Hematopoietic multipotent progenitor cell treated with erythropoietin and hydrocortisone succinate and interleukin-3 and kit ligand, for 8 days (in vitro differentiated cells): ENCODE measurements at regions not wholly inside any gene's neighbourhood (a gene's known extent, or its start where the extent isn't known, plus 50 kb on each side); places are given as distances from the start of the nearest gene placed in this dataset.
"Not testable (repeated sequence)": the region's sequence is repeated elsewhere in the genome, so short reads cannot be mapped to it uniquely, and the experiment has no call there.

Source experiments
- DNase-seq: peaks from one replicate; pipeline ENCODE4 v3.0.0-alpha.2; 2015

DNA sequence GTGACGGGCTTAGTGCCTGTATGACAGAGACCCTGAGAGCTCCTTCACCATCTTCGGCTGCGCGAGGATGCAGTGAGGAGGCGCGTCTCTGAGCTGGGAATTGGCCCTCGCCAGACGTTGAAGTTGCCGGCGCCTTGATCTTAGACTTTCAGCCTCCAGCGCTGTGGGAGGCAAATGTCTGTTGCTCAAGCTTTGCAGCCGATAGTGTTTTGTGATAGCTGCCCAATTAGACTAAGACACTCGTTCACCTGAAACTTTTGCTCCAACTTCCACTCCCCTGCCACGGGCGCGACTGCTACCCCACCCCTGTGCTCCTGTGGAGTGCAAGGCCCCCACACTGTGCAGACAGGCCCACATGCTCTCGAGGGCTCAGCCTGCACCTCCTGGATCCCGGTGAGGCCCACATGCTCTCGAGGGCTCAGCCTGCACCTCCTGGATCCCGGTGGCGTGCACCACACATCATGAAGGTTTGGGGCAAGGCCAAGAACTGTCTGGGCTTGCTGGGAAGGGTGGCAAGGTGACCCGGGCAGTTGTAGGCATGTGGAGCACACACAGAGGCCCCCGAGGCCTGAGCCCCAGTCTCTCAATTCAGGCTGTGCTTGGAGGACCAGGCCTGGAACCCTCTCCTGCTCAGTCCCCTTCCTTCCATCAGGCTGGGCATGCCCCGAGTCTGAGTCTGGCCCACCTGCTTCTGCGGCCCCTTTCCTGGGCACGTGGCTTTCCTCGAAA, 324.6 kb downstream of the TMEM121 start:
- no peak for DNase-seq

DNA sequence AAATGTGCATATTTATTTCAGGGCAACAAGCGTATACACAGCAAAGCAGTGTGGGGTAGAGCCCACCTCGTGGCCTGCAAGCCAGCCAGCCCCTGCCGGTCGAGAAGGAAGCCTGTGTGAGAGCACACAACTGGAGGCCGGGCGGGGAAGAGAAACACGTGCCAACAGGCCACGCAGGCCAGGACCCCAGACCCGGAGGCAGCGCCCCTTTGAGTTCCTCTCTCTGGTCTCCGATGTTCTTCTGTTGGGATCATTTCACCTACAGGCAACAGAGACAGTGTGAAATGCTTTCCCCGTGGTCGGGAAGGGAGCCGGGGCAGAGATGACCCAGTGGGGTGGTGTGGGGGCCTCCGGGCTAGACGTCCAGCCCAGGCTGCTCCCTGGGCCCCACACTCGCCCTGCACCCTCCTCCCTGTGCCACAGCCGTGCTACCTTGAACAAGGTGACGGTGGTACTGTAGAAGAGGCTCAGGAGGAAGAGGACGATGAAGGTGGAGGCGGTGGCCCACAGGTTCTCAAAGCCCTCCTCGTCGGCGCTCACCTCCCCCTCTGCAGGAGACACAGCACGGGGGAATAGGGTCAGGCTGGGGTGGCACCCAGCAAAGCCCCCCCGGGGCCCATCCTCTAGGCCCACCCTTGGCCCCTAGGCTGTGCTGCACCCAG, 325.5 kb downstream of the TMEM121 start:
- DNase-seq, result no peak

DNA sequence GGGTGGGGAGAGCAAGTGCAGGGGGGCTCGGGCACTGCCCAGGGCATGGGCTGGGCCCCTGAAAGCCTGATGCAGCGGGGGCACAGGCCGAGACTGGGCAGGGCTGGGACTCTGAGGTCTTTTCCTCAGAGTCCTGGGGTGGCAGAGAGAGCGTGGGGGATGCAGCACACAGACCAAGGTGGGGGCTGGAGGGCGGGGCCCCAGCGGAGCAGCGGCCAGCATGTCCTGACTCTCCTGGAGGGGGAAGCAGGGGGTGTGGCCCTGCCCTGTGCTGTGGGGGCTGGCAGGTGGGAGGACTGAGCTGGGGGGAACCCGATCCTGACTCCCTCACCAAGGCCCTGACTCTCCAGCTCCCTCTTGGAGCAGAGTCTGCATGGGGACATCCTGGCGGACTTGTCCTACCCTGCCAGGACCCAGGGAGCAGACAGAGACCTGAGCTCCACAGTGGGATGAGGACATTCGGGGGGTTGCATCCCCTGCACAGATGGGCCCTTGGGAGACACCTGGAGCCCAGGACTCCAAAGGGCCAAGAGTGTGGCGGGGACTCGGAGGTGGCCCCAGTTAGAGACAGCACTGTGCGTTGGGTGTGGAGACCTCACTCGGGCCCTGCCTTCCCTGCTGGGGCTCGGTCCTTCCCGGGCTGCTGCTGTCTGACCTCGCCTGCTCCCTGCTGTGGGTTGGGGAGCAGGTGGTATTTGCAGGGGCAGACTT, 326.1 kb downstream of the TMEM121 start:
- DNase-seq, result no peak

DNA sequence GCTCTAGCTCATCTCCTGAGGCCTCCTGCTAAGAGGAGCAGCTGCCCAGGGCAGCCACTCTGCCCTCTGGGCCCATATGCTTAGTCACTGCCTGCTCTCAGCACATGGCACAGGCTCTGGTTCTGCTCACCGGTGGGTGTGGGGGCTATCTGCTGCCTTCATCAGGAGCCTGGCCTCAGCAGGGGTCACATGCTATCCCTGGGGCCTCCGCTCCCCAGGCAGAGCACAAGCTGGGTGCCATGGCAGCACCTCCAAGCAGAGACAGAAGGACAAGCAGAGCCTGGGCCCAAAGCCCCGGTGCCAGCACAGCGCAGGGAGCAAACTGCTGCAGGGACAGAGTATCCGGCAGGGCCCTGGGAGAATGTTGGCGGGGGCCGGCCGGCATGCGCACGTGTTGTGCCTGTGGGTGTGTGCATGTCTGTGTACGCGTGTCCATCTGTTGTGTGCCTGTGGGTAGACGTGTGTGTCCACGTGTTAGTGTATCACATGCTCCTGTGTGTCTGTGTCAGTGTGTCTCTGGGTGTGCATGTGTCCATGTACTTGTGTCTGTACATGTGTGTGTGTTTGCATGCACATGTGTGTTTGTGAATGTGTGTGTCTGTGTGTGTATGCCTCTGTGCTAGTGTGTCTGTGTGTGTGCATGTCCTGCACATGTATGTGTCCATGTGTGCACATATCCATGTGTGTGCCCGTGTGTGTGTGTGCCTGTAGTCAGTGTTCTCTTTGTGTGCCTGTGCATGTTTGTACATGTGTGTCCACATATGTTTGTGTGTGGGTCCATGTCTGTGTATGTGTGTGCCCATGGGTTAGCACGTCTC, 326.9 kb downstream of the TMEM121 start:
- peak; percentile 69 for DNase-seq

DNA sequence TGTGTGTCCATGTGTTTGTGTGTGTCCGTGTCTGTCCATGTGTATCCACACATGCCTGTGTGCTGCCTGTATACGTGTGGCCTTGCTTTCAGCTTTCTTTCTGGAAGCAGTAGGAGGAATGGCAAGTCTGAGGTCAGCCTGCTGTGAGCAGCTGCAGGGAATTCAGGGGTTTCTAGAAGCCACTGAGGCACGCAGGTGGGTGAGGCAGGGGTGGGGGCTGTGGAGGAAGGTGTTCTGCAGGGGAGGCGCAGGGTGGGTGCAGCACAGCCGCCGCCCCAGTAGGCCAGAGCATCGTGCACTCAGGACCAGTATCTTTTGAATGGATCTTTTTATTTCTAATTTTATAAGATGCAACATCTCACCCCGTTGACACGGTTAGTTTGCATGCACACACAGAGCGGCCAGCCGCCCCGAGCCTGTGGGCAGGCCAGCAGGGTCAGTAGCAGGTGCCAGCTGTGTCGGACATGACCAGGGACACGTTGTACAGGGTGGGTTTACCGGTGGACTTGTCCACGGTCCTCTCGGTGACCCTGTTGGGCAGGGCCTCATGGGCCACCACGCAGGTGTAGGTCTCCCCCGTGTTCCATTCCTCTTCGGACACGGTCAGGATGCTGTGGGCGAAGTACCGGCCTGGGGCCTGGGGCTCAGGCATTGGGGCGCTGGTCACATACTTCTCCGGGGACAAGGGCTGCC, 327.7 kb downstream of the TMEM121 start:
- no peak for DNase-seq

DNA sequence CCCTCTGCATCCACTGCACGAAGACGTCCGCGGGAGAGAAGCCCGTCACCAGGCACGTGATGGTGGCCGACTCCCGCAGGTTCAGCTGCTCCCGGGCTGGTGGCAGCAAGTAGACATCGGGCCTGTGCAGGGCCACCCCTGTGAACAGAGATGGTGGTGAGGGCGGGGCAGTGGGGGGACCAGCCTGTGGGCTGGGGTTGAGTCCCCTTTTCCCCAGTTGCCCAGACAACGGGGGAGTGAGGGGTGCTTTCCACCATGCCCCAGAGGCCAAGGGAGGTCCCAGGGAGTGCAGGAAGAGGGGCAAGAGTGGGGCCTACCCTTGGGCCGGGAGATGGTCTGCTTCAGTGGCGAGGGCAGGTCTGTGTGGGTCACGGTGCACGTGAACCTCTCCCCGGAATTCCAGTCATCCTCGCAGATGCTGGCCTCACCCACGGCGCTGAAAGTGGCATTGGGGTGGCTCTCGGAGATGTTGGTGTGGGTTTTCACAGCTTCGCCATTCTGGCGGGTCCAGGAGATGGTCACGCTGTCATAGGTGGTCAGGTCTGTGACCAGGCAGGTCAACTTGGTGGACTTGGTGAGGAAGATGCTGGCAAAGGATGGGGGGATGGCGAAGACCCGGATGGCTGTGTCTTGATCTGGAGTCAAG, 328.3 kb downstream of the TMEM121 start:
- no peak for DNase-seq

DNA sequence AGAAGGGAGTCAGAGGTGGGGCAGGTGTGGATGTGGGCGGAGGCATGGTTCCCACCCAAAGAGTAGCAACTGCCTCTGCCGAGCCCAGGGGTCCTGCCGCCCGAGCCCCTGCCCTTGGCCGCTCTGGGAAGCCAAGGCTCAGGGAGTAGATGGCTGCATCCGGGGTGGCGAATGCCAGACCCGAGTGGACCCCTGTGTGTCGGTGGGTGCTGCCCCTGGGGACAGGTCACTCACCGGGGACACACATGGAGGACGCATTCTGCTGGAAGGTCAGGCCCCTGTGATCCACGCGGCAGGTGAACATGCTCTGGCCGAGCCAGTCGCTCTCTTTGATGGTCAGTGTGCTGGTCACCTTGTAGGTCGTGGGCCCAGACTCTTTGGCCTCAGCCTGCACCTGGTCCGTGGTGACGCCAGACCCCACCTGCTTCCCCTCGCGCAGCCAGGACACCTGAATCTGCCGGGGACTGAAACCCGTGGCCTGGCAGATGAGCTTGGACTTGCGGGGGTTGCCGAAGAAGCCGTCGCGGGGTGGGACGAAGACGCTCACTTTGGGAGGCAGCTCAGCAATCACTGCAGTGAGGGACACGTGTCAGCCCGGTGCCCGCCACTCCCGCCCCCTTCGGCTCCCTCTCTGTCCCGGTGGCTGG, 329.0 kb downstream of the TMEM121 start:
- no peak for DNase-seq

DNA sequence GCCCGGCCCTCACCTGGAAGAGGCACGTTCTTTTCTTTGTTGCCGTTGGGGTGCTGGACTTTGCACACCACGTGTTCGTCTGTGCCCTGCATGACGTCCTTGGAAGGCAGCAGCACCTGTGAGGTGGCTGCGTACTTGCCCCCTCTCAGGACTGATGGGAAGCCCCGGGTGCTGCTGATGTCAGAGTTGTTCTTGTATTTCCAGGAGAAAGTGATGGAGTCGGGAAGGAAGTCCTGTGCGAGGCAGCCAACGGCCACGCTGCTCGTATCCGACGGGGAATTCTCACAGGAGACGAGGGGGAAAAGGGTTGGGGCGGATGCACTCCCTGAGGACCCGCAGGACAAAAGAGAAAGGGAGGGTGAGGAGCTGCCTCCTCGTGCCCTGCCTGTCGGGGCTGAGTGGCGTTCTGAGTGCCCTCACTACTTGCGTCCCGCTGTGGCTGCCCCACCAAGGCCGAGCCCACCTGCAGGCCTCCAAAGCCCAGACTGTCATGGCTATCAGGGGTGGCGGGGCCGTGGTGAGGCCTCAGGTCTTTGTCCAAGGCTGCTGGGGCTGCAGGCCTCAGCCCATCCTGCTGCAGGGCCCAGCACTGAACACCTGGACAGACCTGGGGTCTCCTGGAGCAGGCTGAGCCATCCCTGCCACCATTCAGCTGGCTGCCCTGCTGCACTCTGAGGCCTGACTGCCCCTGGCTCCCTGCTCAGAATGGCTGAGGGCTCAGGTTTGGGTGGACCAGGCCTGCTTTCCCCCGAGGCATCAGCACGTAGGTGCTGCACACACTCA, 329.7 kb downstream of the TMEM121 start:
- no peak for DNase-seq

DNA sequence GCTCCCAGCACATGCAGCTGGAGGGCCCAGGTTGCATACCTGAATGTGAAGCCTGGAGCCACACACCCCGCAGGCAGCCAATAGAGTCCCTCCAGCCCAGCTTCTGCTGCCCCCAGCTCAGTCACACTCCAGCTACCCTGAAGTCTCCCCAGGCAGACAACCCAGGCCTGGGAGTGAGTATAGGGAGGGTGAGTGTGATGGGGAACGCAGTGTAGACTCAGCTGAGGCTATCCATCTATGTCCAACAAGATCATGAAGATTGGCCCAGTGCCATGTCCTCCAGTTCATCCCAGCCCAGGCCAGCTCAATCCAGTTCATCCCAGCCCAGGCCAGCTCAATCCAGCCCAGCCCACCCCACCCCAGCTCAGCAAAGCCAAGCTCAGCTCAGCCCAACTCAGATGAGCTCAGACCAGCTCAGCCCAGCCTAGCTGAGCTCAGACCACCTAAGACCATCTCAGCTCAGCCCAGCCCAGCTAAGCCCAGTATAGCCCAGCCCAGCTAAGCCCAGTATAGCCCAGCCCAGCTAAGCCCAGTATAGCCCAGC, 330.4 kb downstream of the TMEM121 start:
- DNase-seq, result no peak

DNA sequence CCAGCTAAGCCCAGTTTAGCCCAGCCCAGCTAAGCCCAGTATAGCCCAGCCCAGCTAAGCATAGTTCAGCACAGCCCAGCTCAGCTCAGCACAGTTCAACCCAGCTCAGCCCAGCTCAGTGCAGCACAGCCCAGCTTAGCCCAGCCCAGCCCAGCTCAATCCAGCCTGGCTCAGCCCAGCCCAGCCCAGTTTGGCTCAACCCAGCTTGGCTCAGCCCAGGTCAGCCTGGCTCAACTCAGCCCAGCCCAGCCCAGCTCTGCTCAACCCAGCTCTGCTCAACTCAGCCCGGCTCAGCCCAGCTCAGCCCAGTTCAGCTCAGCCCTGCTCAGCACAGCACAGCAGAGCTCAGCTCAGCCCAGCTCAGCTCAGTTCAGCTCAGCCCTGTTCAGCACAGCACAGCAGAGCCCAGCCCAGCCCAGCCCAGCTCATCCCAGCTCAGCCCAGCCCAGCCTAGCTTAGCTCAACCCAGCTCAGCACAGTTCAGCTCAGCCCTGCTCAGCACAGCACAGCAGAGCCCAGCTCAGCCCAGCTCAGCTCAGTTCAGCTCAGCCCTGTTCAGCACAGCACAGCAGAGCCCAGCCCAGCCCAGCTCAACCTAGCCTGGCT, 330.9 kb downstream of the TMEM121 start:
- peak; percentile 77 for DNase-seq

DNA sequence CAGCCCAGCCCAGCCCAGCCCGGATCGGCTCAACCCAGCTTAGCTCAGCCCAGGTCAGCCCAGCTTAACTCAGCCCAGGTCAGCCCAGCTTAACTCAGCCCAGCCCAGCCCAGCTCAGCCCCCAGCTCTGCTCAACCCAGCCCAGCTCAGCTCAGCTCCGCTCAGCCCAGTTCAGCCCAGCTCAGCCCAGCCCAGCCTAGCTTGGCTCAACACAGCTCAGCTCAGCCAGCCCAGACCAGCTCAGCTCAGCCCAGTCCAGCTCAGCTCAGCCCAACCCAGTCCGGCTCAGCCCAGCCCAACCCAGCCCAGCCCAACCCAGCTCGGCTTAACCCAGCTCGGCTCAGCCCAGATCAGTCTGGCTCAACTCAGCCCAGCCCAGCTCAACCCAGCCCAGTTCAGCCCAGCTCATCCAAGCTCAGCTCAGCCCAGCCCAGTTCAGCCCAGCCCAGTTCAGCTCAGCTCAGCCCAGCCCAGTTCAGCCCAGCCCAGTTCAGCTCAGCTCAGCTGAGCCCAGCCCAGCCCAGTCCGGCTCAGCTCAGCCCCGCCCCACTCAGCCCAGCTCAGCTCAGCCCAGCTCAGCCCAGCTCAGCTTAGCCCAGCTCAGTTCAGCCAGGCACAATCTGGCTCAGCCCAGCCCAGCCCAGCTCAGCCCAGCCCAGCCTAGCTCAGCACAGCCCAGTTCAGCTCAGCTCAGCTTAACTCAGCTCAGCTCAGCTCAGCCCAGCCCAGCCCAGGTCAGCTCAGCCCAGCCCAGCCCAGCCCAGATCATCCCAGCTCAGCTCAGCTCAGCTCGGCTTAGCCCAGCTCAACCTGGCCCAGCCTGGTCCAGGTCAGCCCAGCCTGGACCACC, 331.7 kb downstream of the TMEM121 start:
- peak; percentile 89 for DNase-seq

DNA sequence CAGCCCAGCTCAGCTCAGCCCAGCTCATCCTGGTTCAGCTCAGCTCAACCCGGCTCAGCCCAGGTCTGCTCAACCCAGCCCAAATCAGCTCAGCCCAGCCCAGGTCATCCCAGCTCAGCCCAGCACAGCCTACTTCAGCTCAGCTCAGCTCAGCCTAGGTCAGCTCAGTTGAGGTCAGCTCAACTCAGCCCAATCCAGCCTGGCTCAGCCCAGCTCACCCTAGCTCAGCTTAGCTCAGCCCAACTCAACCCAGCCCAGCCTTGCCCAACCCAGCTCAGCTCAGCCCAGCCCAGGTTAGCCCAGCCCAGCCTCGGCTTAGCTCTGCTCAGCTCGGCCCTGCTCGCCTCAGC, 332.3 kb downstream of the TMEM121 start:
- DNase-seq, result peak; percentile 51

DNA sequence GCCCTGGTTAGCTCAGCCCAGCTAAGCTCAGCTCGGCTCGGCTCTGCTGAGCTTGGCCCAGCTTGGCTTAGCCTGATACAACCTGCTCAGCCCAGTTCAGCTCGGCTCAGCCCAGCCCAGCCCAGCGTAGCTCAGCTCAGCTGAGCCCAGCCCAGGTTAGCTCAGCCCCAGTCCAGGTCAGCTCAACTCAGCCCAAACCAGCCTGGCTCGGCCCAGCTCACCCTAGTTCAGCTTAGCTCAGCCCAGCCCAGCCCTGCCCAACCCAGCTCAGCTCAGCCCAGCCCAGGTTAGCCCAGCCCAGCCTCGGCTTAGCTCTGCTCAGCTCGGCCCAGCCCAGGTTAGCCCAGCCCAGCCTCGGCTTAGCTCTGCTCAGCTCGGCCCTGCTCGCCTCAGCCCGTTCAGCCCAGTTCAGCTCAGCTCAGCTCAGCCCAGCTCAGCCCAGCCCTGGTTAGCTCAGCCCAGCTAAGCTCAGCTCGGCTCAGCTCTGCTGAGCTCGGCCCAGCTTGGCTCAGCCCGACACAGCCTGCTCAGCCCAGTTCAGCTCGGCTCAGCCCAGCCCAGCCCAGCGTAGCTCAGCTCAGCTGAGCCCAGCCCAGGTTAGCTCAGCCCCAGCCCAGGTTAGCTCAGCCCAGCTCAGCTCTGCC, 332.8 kb downstream of the TMEM121 start:
- not testable (repeated sequence) for DNase-seq

DNA sequence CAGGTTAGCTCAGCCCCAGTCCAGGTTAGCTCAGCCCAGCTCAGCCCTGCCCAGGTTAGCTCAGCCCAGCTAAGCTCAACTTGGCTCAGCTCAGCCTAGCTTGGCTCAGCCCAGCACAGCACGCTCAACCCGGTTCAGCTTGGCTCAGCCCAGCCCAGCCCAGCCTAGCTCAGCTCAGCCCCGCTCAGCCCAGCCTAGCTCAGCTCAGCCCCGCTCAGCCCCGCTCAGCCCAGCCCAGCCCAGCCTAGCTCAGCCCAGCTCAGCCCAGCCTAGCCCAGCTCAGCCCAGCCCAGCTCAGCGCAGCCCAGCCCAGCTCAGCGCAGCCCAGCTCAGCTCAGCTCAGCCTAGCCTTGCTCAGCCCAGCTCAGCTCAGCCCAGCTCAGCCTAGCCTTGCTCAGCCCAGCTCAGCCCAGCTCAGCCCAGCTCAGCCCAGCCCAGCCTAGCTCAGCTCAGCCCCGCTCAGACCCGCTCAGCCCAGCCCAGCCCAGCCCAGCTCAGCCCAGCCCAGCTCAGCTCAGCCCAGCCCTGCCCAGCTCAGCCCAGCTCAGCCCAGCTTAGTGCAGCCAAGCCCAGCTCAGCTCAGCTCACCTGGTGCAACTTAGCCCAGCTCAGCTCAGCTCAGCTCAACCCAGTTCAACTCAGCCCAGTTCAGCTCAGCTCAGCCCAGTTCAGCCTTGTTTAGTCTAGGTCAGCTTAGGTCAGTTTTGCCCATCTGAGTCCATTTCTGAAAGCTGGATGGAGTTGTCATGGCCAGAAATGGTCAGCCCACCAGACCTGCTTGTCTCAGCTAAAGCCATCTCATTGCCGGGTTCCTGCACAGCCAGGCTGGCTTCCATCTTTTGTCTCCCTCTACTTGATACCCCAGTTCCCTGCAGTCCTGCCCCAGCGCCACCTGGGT, 333.6 kb downstream of the TMEM121 start:
- DNase-seq, result peak; percentile 77

DNA sequence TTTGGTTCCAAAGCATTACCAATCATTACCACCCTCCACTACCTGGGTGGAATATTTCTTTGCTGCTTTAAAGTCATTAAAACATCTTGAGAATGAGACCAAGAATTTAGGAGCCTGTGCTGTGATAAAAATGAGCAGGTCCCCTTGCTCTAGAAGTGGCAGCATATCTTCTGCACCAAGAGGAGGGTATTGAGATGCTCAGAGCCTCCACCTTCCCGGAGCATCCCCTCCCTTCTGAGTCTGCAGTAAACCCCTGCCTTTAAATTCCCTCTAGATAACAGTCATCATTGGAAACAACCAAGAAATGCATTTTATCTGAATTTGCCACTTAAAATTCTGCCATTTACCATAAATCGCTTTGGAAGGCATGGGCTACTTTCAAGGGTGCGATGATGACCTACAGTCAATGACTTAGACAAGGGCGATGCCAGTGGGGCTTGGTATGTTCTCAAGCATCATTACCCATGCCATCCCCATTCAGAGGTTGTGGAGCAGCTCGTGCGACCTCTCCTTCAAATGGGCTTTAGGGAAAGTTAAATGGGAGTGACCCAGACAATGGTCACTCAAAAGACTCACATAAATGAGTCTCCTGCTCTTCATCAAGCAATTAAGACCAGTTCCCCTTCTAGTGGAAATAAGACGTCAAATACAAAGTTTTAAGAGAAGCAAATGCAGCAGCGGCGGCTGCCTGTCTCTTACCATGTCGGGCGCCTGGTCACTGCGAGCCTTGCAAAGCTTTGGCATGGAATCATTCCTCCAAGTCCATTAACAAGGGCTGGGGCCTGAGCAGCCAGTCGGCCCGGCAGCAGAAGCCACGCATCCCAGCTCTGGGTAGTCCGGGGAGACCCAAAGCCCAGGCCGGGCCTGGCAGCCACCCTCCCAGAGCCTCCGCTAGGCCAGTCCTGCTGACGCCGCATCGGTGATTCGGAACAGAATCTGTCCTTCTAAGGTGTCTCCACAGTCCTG, 334.5 kb downstream of the TMEM121 start:
- DNase-seq, result no peak

DNA sequence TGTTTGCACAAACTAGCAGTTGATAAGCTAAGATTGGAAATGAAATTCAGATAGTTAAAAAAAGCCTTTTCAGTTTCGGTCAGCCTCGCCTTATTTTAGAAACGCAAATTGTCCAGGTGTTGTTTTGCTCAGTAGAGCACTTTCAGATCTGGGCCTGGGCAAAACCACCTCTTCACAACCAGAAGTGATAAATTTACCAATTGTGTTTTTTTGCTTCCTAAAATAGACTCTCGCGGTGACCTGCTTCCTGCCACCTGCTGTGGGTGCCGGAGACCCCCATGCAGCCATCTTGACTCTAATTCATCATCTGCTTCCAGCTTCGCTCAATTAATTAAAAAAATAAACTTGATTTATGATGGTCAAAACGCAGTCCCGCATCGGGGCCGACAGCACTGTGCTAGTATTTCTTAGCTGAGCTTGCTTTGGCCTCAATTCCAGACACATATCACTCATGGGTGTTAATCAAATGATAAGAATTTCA, 335.6 kb downstream of the TMEM121 start:
- DNase-seq, result no peak
